K562 (cell line): ENCODE measurements at regions not wholly inside any gene's neighbourhood (a gene's known extent, or its start where the extent isn't known, plus 50 kb on each side); places are given as distances from the start of the nearest gene placed in this dataset.

ENCODE experiments used
- ATAC-seq: fragments of 200-7000 bp; cut with Tn5 transposase; 3 replicates; pipeline ENCODE4 v1.9.1; 2020; ENCODE audit warnings: moderate library complexity
- BruUV-seq: library from RNA; stranded (reverse); fragments of 400-500 nt; replicated peaks from 2 replicates; lab custom pipeline; 2021; lab: Mats Ljungman, UMichigan
- CTCF ChIA-PET: fragments of 300-600 bp; formaldehyde crosslinking; extraction: SDS; loops from one replicate; lab custom pipeline; 2021; ENCODE audit warnings: low intra/inter-chr PET ratio; lab: Yijun Ruan, JAX
- POLR2A ChIA-PET: fragments of 300-600, 350-650 bp; sonication (Branson Sonifier 250); formaldehyde crosslinking; extraction: SDS; loops from one replicate; lab custom pipeline; 2021; ENCODE audit warnings: antibody characterized with exemption, inconsistent platforms; lab: Yijun Ruan, JAX
- DNase-seq, 4 experiments: peaks; one replicate each; pipeline versions ENCODE4 v3.0.0 to v3.0.0-alpha.2; 2011 to 2018; ENCODE audit warnings: low spot score in 3 of 4, mixed read lengths in 3 of 4; ENCODE audit errors: extremely low read depth in 1 of 4
- FAIRE-seq: peaks from 2 replicates; lab custom pipeline; 2011; peaks lifted over from hg19 to GRCh38; lab: Jason Lieb, UNC
- H2AFZ ChIP-seq: 2 replicates; pipeline ENCODE4 v1.6.0; 2011; ENCODE audit warnings: low read depth, low read length, control low read depth, inconsistent platforms
- H3K27ac ChIP-seq: fragments of 200-600 bp; 3 replicates; pipeline ENCODE4 v1.8.0; 2011; ENCODE audit warnings: low read depth, mild to moderate bottlenecking, control low read depth, inconsistent platforms, low read length, moderate library complexity, mixed read lengths; ENCODE audit errors: extremely low read depth
- H3K27me3 ChIP-seq, 2 experiments: fragments of 300-600 bp in 1 of 2; 2 replicates in 1 of 2; 3 replicates in 1 of 2; pipeline versions ENCODE4 v1.6.0 to v1.8.0; 2011; ENCODE audit warnings: inconsistent platforms in 2 of 2, low read length in 2 of 2, mild to moderate bottlenecking in 1 of 2, mixed read lengths in 1 of 2, moderate library complexity in 1 of 2; ENCODE audit not compliant: control insufficient read depth in 2 of 2, insufficient read depth in 2 of 2
- H3K36me3 ChIP-seq: fragments of 300-600 bp; 3 replicates; pipeline ENCODE4 v1.8.0; 2011; ENCODE audit warnings: mild to moderate bottlenecking, low read length, inconsistent platforms; ENCODE audit not compliant: control insufficient read depth, insufficient read depth
- H3K4me1 ChIP-seq, 2 experiments: fragments of 200-600 bp in 1 of 2; replicated peaks in 1 of 2; 2 replicates in 1 of 2; 3 replicates in 1 of 2; pipeline versions ENCODE4 v1.5.1 to v1.8.0; 2011; ENCODE audit warnings: inconsistent platforms in 2 of 2, low read length in 2 of 2, mild to moderate bottlenecking in 1 of 2, mixed read lengths in 1 of 2, moderate library complexity in 1 of 2; ENCODE audit not compliant: control insufficient read depth in 2 of 2, insufficient read depth in 2 of 2
- H3K4me2 ChIP-seq: 2 replicates; pipeline ENCODE4 v1.6.1; 2011; ENCODE audit warnings: low read length, control low read depth, inconsistent platforms, mixed read lengths; ENCODE audit not compliant: insufficient read depth
- H3K4me3 ChIP-seq: fragments of 200-600 bp; sonication (generic), shearing (Covaris generic); 2 replicates; pipeline ENCODE4 v1.5.1; 2016; ENCODE audit warnings: control low read depth, inconsistent platforms
- H3K79me2 ChIP-seq: fragments of 200-600 bp; 3 replicates; pipeline ENCODE4 v1.8.0; 2011; ENCODE audit warnings: low read length, inconsistent platforms; ENCODE audit not compliant: control insufficient read depth, insufficient read depth
- H3K9ac ChIP-seq, 2 experiments: 2 replicates each; pipeline versions ENCODE4 v1.6.0 to v1.6.1; 2011; ENCODE audit warnings: low read depth in 2 of 2, low read length in 2 of 2, control low read depth in 1 of 2, inconsistent platforms in 1 of 2, mild to moderate bottlenecking in 1 of 2, mixed read lengths in 1 of 2; ENCODE audit not compliant: insufficient read depth in 1 of 2
- H3K9me1 ChIP-seq: one replicate; pipeline ENCODE4 v1.6.0; 2011; ENCODE audit warnings: inconsistent platforms, mild to moderate bottlenecking, low read length, moderate library complexity; ENCODE audit not compliant: control insufficient read depth, insufficient read depth
- H3K9me3 ChIP-seq: replicated peaks from 2 replicates; pipeline ENCODE4 v1.5.1; 2011; ENCODE audit warnings: low read depth, low read length, inconsistent platforms; ENCODE audit not compliant: control insufficient read depth, insufficient read depth
- H4K20me1 ChIP-seq: replicated peaks from 2 replicates; pipeline ENCODE4 v1.6.1; 2011; ENCODE audit warnings: low read length, inconsistent platforms, mixed read lengths; ENCODE audit not compliant: control insufficient read depth, insufficient read depth
- PTBP1 ChIP-seq: fragments of 200-400 bp; formaldehyde crosslinking; IDR thresholded peaks from 2 replicates; pipeline ENCODE4 v1.6.1; 2017; ENCODE audit warnings: low read depth, low read length
- ZNF197 ChIP-seq: fragments of 200-800 bp; sonication (Bioruptor generic); IDR thresholded peaks from 2 replicates; pipeline ENCODE4 v1.6.1; 2016; ENCODE audit warnings: low read depth, missing genetic modification characterization, missing compliant biosample characterization
- ZNF695 ChIP-seq: fragments of 450-650 bp; formaldehyde crosslinking; IDR thresholded peaks from 2 replicates; pipeline ENCODE4 v1.4.0; 2020; ENCODE audit warnings: mild to moderate bottlenecking, moderate library complexity
- WGBS: fragments of 100-300 bp; shearing (Covaris generic); methylation state at CpG from one replicate; pipeline ENCODE4 v1.1.6; 2016; ENCODE audit warnings: low coverage, mixed read lengths; ENCODE audit not compliant: insufficient coverage; ENCODE audit errors: missing lambda C conversion rate; 5-methylcytosine and 5-hydroxymethylcytosine counted together
- in situ Hi-C: fragments of 300-500 bp; cut with MboI; formaldehyde crosslinking; loops from 4 replicates; pipeline ENCODE4 v1.15.0; 2018; ENCODE audit warnings: inconsistent platforms, mixed read lengths
- intact Hi-C: fragments of 100-400 bp; cut with micrococcal nuclease; formaldehyde crosslinking; loops from 2 replicates; pipeline ENCODE4 v1.14.2; 2022
- TF ChIP-seq, protein P1 (sequence below): IDR thresholded peaks from 2 replicates; pipeline ENCODE4 v1.6.1; 2011; ENCODE audit warnings: borderline replicate concordance, low read depth, mild to moderate bottlenecking, moderate library complexity, low read length; ENCODE audit not compliant: insufficient read depth, poor library complexity, severe bottlenecking

DNA sequence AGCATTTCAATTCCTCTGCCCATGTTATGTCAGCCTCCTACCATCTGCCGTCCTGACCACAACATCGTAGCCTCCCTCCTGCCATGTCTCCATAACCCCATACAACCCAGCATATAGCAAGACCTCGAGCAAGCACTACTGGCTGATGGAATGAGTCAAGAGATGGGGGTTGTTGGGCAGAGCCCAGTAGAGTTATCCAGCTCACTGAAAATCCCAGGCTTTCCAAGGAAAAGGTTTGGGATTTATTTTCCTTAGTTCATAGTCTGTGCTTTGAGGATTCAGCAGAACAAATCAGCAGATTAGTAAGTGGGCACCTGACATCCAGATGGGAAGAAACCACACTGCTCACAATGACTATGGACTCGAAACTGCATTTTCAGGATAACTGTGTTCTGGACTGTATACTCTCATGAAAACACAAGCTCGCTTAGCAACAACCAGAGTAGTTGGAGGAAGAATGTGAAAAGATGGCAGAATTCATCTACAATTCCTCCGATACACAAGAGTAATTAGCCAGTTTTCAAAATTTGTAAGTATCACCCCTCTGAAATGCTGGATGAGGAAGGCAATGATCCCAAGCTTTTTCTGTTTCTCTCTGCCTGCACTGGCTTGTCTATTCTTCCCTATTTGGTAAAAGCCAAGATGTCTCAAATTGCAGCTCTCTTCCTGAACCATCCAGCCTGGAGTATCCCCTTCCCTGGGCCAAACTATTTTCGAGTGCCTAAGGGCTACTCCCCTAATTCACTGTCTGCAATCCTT, 186.2 kb upstream of the TBL1X start:
- ATAC-seq (no peak), FAIRE-seq (no peak)
- Histone ChIP-seq H3K9me3 (no peaks in the 10 kb centered on the region), H3K9me1 (no peaks in the 10 kb centered on the region), H3K4me3 (no peak overlapping the region), H4K20me1 (no peaks in the 10 kb centered on the region), H3K4me2 (no peak overlapping the region)
- no TSS peak for BruUV-seq
- ChIA-PET CTCF (no interaction called here), POLR2A (interaction anchor here (0.6 kb wide), 1 partner anchor 30 kb away, joined by 3 read pairs; no protein-coding TSS in a partner anchor)
- in situ Hi-C loops = no loop called here
- TF ChIP-seq ZNF197 (CRISPR knock-in tag) (no peak), ZNF695 (CRISPR knock-in tag) (no peak), PTBP1 (no peak)
- TF ChIP-seq, protein P1, sequence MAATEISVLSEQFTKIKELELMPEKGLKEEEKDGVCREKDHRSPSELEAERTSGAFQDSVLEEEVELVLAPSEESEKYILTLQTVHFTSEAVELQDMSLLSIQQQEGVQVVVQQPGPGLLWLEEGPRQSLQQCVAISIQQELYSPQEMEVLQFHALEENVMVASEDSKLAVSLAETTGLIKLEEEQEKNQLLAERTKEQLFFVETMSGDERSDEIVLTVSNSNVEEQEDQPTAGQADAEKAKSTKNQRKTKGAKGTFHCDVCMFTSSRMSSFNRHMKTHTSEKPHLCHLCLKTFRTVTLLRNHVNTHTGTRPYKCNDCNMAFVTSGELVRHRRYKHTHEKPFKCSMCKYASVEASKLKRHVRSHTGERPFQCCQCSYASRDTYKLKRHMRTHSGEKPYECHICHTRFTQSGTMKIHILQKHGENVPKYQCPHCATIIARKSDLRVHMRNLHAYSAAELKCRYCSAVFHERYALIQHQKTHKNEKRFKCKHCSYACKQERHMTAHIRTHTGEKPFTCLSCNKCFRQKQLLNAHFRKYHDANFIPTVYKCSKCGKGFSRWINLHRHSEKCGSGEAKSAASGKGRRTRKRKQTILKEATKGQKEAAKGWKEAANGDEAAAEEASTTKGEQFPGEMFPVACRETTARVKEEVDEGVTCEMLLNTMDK = no peak
- TF ChIP-seq, all 486 proteins: peak for 0
- Histone ChIP-seq H3K36me3 (no peaks in the 10 kb centered on the region), H2AFZ (no peak overlapping the region), H3K4me1 (no peaks in the 10 kb centered on the region), H3K27ac (no peak overlapping the region), H3K27me3 (peaks cover 5 to 21% of the 10 kb centered on the region in 2 experiments; a peak in 3 of 5 replicates), H3K9ac (no peak overlapping the region), H3K79me2 (no peaks in the 10 kb centered on the region)
- WGBS = 2% methylated on average over 6 of the region's 7 CpGs
- intact Hi-C loops = no loop called here
- no peak for DNase-seq
